ENCODE measurements at regions not wholly inside any gene's neighbourhood (a gene's known extent, or its start where the extent isn't known, plus 50 kb on each side); places are given as distances from the start of the nearest gene placed in this dataset.

- DNase-seq = no peak
Measured at GRCh38 chr10:33453081-33454025, 118.9 kb upstream of the NRP1 start.

GRCh38 chr10:33448421-33449140 is 114.1 kb upstream of the NRP1 start:
- DNase-seq = no peak

GRCh38 chr10:33441561-33441960 is 107.1 kb upstream of the NRP1 start:
- DNase-seq = no peak

- no peak for DNase-seq
Measured at GRCh38 chr10:33434933-33435332, 100.5 kb upstream of the NRP1 start.

- no peak for DNase-seq
Measured at GRCh38 chr10:33428682-33429081, 94.2 kb upstream of the NRP1 start.

GRCh38 chr10:33423154-33423529 is 88.7 kb upstream of the NRP1 start:
- no peak for DNase-seq

- DNase-seq = no peak
Measured at GRCh38 chr10:33422471-33423153, 88.1 kb upstream of the NRP1 start.

- DNase-seq = no peak
Measured at GRCh38 chr10:33421789-33422462, 87.5 kb upstream of the NRP1 start.

GRCh38 chr10:33419311-33419710 is 84.8 kb upstream of the NRP1 start:
- no peak for DNase-seq

- DNase-seq = no peak
Measured at GRCh38 chr10:33418301-33418700, 83.8 kb upstream of the NRP1 start.

- DNase-seq = no peak
Measured at GRCh38 chr10:33416691-33417090, 82.2 kb upstream of the NRP1 start.

GRCh38 chr10:33416209-33416608 is 81.7 kb upstream of the NRP1 start:
- no peak for DNase-seq

GRCh38 chr10:33414841-33415240 is 80.4 kb upstream of the NRP1 start:
- DNase-seq = no peak

GRCh38 chr10:33412653-33413361 is 78.3 kb upstream of the NRP1 start:
- peak in 1 of 2 donors; percentile 2 for DNase-seq

GRCh38 chr10:33412241-33412640 is 77.8 kb upstream of the NRP1 start:
- no peak for DNase-seq

GRCh38 chr10:33410860-33411234 is 76.4 kb upstream of the NRP1 start:
- no peak for DNase-seq

- no peak for DNase-seq
Measured at GRCh38 chr10:33410096-33410859, 75.8 kb upstream of the NRP1 start.

- no peak for DNase-seq
Measured at GRCh38 chr10:33406596-33406995, 72.1 kb upstream of the NRP1 start.

GRCh38 chr10:33402220-33403073 is 68.0 kb upstream of the NRP1 start:
- DNase-seq = no peak

- DNase-seq = no peak
Measured at GRCh38 chr10:33401300-33401699, 66.8 kb upstream of the NRP1 start.

GRCh38 chr10:33398796-33399195 is 64.3 kb upstream of the NRP1 start:
- DNase-seq = no peak
